SK-N-SH treated with all-trans-retinoic acid at 6 μM for 48 hours (cell line): ENCODE measurements at regions not wholly inside any gene's neighbourhood (a gene's known extent, or its start where the extent isn't known, plus 50 kb on each side); places are given as distances from the start of the nearest gene placed in this dataset.
"Not testable (repeated sequence)": the region's sequence is repeated elsewhere in the genome, so short reads cannot be mapped to it uniquely, and the experiment has no call there.

Experiments
- ATAC-seq: fragments of 200-7000 bp; cut with Tn5 transposase; 3 replicates; pipeline ENCODE4 v1.9.1; 2020; ENCODE audit warnings: mild to moderate bottlenecking, moderate library complexity
- ARNTL ChIP-seq: fragments of 450-650 bp; formaldehyde crosslinking; IDR thresholded peaks from 2 replicates; pipeline ENCODE4 v1.5.0; 2020; ENCODE audit warnings: low read depth, mild to moderate bottlenecking, moderate library complexity, borderline replicate concordance
- BACH2 ChIP-seq: fragments of 250-450 bp; sonication (Bioruptor Pico); IDR thresholded peaks from 2 replicates; pipeline ENCODE4 v1.9.0; 2021; ENCODE audit warnings: mild to moderate bottlenecking, borderline replicate concordance
- CREB5 ChIP-seq: fragments of 250-450 bp; sonication (Bioruptor Pico); IDR thresholded peaks from 2 replicates; pipeline ENCODE4 v1.5.1; 2020; ENCODE audit warnings: low read depth, mild to moderate bottlenecking, moderate library complexity
- ESRRG ChIP-seq: fragments of 250-450 bp; sonication (Bioruptor Pico); IDR thresholded peaks from 2 replicates; pipeline ENCODE4 v1.6.1; 2021; ENCODE audit warnings: mild to moderate bottlenecking
- GLIS3 ChIP-seq: fragments of 250-450 bp; sonication (Bioruptor Pico); IDR thresholded peaks from 2 replicates; pipeline ENCODE4 v1.5.0; 2020; ENCODE audit warnings: mild to moderate bottlenecking, moderate library complexity
- ISL1 ChIP-seq: fragments of 250-450 bp; sonication (Bioruptor Pico); IDR thresholded peaks from 2 replicates; pipeline ENCODE4 v2.1.2; 2022; ENCODE audit warnings: mild to moderate bottlenecking, moderate library complexity
- OSR1 ChIP-seq: fragments of 250-450 bp; sonication (Bioruptor Pico); IDR thresholded peaks from 2 replicates; pipeline ENCODE4 v1.8.0; 2022; ENCODE audit warnings: moderate library complexity, mild to moderate bottlenecking, inconsistent platforms
- POU6F1 ChIP-seq: fragments of 250-450 bp; sonication (Bioruptor Pico); IDR thresholded peaks from 2 replicates; pipeline ENCODE4 v1.8.0; 2021; ENCODE audit warnings: low read depth, mild to moderate bottlenecking, moderate library complexity, borderline replicate concordance
- RARB ChIP-seq: fragments of 250-450 bp; sonication (Bioruptor Pico); IDR thresholded peaks from 2 replicates; pipeline ENCODE4 v1.8.0; 2021; ENCODE audit warnings: mild to moderate bottlenecking, moderate library complexity
- ZC3H10 ChIP-seq: fragments of 250-450 bp; sonication (Bioruptor Pico); IDR thresholded peaks from 2 replicates; pipeline ENCODE4 v1.5.1; 2021; ENCODE audit warnings: mild to moderate bottlenecking, moderate library complexity
- ZFP3 ChIP-seq: fragments of 250-450 bp; sonication (Bioruptor Pico); IDR thresholded peaks from 2 replicates; pipeline ENCODE4 v1.5.0; 2020; ENCODE audit warnings: mild to moderate bottlenecking, moderate library complexity
- ZFP30 ChIP-seq: fragments of 450-650 bp; formaldehyde crosslinking; IDR thresholded peaks from 2 replicates; pipeline ENCODE4 v1.5.0; 2022; ENCODE audit warnings: mild to moderate bottlenecking, moderate library complexity
- ZNF565 ChIP-seq: fragments of 450-650 bp; formaldehyde crosslinking; conservative IDR thresholded peaks from 2 replicates; pipeline ENCODE4 v1.5.0; 2020; ENCODE audit warnings: low read depth, mild to moderate bottlenecking, moderate library complexity
- ZNF70 ChIP-seq: fragments of 450-650 bp; formaldehyde crosslinking; IDR thresholded peaks from 2 replicates; pipeline ENCODE4 v1.5.0; 2020; ENCODE audit warnings: mild to moderate bottlenecking, moderate library complexity
- ZNF8 ChIP-seq: fragments of 450-650 bp; formaldehyde crosslinking; IDR thresholded peaks from 2 replicates; pipeline ENCODE4 v1.5.0; 2020; ENCODE audit warnings: mild to moderate bottlenecking, moderate library complexity
- TF ChIP-seq, protein P1 (sequence below): fragments of 250-450 bp; sonication (Bioruptor Pico); IDR thresholded peaks from 2 replicates; pipeline ENCODE4 v1.8.0; 2020; ENCODE audit warnings: mild to moderate bottlenecking, moderate library complexity, borderline replicate concordance
- TF ChIP-seq, protein P2 (sequence below): fragments of 250-450 bp; sonication (Bioruptor Pico); IDR thresholded peaks from 2 replicates; pipeline ENCODE4 v1.5.1; 2021; ENCODE audit warnings: mild to moderate bottlenecking, moderate library complexity
- TF ChIP-seq, protein P3 (sequence below): fragments of 250-450 bp; sonication (Bioruptor Pico); IDR thresholded peaks from 2 replicates; pipeline ENCODE4 v1.5.0; 2020; ENCODE audit warnings: mild to moderate bottlenecking, moderate library complexity

DNA sequence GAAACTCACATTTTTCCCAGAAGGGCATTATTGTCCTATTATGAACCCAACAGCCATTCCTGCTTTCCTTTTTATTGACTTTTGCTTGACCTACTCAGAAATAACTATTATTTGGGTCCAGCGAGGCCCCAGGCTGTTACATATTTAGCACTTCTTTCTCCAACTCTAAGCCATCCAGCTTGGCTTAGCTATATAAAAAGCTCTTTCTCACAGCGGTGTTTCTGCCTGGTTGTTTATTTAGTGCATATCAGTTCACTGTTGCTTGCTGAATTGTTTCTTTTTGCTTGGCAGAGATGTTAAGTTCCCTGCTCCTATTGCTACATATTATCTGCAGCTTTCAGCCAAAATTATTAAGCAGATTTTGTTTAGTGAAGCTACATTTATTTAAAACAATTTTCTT lies 1156.8 kb upstream of the SEMA6A start (continued):
- TF ChIP-seq POU6F1 (CRISPR knock-in tag) (no peak), ZNF70 (CRISPR knock-in tag) (no peak), ZNF565 (no peak)

DNA sequence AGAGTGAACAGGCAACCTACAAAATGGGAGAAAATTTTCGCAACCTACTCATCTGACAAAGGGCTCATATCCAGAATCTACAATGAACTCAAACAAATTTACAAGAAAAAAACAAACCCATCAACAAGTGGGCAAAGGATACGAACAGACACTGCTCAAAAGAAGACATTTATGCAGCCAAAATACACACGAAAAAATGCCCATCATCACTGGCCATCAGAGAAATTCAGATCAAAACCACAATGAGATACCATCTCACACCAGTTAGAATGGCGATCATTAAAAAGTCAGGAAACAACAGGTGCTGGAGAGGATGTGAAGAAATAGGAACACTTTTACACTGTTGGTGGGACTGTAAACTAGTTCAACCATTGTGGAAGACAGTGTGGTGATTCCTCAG lies 1146.2 kb upstream of the SEMA6A start:
- ATAC-seq: not testable (repeated sequence)

GRCh38 chr5:117719413-117719812 lies 1144.8 kb upstream of the SEMA6A start:
- ATAC-seq: no peak
- TF ChIP-seq GLIS3 (CRISPR knock-in tag): no peak
- no peak for TF ChIP-seq ZC3H10
- TF ChIP-seq ESRRG (CRISPR knock-in tag): no peak
- no peak for TF ChIP-seq BACH2

GRCh38 chr5:117713585-117714198 lies 1139.1 kb upstream of the SEMA6A start:
- no peak for TF ChIP-seq POU6F1 (CRISPR knock-in tag)
- TF ChIP-seq BACH2: no peak
- no peak for TF ChIP-seq ZFP30 (CRISPR knock-in tag)
- TF ChIP-seq, protein P1, sequence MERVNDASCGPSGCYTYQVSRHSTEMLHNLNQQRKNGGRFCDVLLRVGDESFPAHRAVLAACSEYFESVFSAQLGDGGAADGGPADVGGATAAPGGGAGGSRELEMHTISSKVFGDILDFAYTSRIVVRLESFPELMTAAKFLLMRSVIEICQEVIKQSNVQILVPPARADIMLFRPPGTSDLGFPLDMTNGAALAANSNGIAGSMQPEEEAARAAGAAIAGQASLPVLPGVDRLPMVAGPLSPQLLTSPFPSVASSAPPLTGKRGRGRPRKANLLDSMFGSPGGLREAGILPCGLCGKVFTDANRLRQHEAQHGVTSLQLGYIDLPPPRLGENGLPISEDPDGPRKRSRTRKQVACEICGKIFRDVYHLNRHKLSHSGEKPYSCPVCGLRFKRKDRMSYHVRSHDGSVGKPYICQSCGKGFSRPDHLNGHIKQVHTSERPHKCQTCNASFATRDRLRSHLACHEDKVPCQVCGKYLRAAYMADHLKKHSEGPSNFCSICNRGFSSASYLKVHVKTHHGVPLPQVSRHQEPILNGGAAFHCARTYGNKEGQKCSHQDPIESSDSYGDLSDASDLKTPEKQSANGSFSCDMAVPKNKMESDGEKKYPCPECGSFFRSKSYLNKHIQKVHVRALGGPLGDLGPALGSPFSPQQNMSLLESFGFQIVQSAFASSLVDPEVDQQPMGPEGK (CRISPR knock-in tag): no peak
- TF ChIP-seq ZNF565: no peak
- no peak for TF ChIP-seq RARB
- TF ChIP-seq ZNF8 (CRISPR knock-in tag): no peak
- no peak for TF ChIP-seq OSR1 (CRISPR knock-in tag)
- no peak for TF ChIP-seq ZC3H10
- TF ChIP-seq, protein P2, sequence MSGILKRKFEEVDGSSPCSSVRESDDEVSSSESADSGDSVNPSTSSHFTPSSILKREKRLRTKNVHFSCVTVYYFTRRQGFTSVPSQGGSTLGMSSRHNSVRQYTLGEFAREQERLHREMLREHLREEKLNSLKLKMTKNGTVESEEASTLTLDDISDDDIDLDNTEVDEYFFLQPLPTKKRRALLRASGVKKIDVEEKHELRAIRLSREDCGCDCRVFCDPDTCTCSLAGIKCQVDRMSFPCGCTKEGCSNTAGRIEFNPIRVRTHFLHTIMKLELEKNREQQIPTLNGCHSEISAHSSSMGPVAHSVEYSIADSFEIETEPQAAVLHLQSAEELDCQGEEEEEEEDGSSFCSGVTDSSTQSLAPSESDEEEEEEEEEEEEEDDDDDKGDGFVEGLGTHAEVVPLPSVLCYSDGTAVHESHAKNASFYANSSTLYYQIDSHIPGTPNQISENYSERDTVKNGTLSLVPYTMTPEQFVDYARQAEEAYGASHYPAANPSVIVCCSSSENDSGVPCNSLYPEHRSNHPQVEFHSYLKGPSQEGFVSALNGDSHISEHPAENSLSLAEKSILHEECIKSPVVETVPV: no peak
- TF ChIP-seq ISL1 (CRISPR knock-in tag): no peak
- no peak for TF ChIP-seq ESRRG (CRISPR knock-in tag)
- TF ChIP-seq, protein P3, sequence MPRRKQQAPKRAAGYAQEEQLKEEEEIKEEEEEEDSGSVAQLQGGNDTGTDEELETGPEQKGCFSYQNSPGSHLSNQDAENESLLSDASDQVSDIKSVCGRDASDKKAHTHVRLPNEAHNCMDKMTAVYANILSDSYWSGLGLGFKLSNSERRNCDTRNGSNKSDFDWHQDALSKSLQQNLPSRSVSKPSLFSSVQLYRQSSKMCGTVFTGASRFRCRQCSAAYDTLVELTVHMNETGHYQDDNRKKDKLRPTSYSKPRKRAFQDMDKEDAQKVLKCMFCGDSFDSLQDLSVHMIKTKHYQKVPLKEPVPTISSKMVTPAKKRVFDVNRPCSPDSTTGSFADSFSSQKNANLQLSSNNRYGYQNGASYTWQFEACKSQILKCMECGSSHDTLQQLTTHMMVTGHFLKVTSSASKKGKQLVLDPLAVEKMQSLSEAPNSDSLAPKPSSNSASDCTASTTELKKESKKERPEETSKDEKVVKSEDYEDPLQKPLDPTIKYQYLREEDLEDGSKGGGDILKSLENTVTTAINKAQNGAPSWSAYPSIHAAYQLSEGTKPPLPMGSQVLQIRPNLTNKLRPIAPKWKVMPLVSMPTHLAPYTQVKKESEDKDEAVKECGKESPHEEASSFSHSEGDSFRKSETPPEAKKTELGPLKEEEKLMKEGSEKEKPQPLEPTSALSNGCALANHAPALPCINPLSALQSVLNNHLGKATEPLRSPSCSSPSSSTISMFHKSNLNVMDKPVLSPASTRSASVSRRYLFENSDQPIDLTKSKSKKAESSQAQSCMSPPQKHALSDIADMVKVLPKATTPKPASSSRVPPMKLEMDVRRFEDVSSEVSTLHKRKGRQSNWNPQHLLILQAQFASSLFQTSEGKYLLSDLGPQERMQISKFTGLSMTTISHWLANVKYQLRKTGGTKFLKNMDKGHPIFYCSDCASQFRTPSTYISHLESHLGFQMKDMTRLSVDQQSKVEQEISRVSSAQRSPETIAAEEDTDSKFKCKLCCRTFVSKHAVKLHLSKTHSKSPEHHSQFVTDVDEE (CRISPR knock-in tag): no peak
- no peak for TF ChIP-seq CREB5 (CRISPR knock-in tag)
- TF ChIP-seq ARNTL: no peak
- TF ChIP-seq ZFP3: no peak
- TF ChIP-seq GLIS3 (CRISPR knock-in tag): no peak
- ATAC-seq: no peak
